Right renal pelvis (tissue), 4 donors: ENCODE measurements at regions not wholly inside any gene's neighbourhood (a gene's known extent, or its start where the extent isn't known, plus 50 kb on each side); places are given as distances from the start of the nearest gene placed in this dataset.

Source experiments
- DNase-seq, 4 donors: peaks; one replicate each; pipeline ENCODE4 v3.0.0-alpha.2; 2013; ENCODE audit warnings: low read depth in 4 of 4, low spot score in 3 of 4, missing footprints in 1 of 4

- no peak for DNase-seq
Measured at GRCh38 chr4:125365731-125366130, 51.0 kb downstream of the FAT4 start.

GRCh38 chr4:125368146-125368545 is 53.4 kb downstream of the FAT4 start:
- no peak for DNase-seq

DNA sequence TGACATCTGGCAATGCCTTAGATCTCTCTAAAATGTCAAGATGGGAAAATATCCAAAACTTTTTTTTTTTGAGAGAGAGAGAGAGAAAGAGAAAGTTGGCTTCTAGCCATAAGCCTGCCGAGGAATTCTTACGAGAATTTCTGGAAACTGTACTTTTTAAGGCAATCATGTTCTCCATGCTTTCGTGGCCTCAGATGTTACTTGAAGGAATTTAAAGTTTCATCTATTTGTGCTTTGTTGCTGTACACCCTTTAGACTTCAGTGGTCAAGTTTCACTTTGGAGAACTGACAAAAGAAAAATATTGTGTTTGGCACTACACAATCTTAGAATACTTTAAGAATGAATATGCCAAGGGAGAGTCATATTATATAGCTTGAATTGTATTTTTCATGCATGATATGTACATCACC is 53.9 kb downstream of the FAT4 start:
- no peak for DNase-seq

- no peak for DNase-seq
Measured at GRCh38 chr4:125369098-125369497, 54.3 kb downstream of the FAT4 start.

DNA sequence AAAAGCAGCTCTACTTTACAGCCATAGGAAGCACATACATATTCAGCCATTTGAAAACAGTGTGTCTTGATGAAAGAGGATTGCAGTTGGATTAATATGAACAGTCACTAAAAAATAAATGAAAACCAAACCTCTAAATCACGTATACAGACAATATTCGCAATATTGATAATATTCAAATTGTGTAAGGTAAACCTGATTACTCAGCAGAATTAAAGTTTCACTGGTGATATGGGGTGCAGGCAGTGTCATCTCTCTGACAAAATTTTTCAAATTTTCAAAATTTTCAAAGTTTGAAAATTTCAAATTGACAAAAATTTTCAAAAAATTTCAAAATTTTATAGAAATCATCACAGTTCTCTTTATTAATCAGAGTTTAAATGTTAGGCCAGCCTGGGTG is 55.7 kb downstream of the FAT4 start:
- DNase-seq, result no peak

DNA sequence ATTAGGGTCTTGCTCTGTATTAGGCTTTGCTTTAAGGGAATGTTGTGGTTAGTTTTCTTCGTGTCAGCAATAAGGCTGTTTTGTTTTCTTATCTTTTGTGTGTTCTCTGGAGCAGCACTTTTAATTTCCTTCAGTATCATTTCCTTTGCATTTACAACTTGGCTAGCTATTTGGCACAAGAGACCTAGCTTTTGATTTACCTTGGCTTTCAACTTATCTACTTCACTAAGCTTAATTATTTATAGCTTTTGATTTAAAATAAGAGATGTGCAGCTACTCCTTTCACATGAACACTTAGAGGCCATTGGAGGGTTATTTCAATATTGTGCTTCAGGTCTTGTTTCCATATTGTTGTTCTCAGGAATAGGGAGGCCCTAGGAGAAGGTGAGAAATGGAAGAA is 68.2 kb downstream of the FAT4 start:
- DNase-seq, result peak in 1 of 4 donors; percentile 29

- DNase-seq, result no peak
Measured at GRCh38 chr4:125387770-125388169, 73.0 kb downstream of the FAT4 start.

DNA sequence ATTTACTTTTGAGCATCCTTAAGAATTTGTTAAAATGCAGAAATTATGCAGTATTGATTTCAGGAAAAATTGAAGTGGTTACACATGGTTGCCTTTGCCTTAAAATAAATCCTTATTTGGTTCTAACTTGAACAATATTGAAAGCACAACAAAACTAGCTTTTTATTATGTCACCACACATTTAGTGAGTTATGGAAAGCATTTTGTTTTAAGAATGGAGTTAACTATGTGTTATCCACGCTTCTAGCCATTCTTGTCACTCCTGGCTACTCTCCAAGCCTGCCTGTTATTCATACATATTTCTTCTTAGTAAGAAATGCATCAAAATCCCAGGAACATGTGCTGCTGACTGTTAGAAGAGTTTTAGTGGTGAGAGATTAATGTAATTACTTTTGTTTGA is 73.9 kb downstream of the FAT4 start:
- DNase-seq, result no peak

GRCh38 chr4:125389713-125390112 is 75.0 kb downstream of the FAT4 start:
- DNase-seq, result no peak

GRCh38 chr4:125390126-125390525 is 75.4 kb downstream of the FAT4 start:
- DNase-seq, result no peak

- DNase-seq, result no peak
Measured at GRCh38 chr4:125390727-125391126, 76.0 kb downstream of the FAT4 start.

GRCh38 chr4:125392694-125393093 is 77.9 kb downstream of the FAT4 start:
- no peak for DNase-seq

DNA sequence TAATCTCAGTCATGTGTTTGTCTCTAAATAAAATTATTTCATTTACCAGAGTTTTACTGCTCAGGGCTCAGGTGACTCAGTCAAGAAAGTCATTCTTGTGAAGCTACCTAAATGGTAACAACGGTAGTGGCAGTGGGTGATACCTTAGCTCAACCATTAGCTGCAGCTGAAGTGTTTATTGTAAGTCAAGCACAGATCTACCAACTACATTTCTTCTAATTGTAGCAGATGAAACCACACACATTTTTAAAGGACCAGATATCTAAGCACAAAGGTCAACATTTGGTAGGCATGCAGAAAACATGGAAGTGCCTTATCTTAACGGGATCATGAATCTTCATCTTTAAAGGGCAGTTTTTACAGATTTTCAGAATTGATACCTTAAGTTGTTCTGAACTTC is 79.1 kb downstream of the FAT4 start:
- no peak for DNase-seq

GRCh38 chr4:125397226-125397625 is 82.5 kb downstream of the FAT4 start:
- no peak for DNase-seq

GRCh38 chr4:125398263-125399002 is 83.7 kb downstream of the FAT4 start:
- no peak for DNase-seq

DNA sequence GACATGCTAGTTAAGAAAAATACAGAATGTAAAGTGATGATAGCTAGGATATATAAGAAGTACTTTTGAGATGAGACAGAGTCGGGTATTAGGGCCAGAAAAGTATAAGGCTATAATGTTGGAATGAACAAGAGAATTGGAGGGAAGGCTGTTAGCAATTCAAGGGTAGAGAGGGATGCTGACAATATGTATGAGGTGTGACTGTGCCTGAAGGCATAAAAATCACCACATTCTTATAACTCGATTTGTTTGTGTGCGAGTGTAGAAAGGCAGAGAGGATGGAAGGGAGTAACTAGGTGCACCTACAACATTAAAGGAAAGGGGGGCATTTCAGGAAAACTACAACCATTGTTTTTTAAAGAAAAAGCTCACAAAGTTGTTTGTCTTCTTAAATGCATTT is 86.0 kb downstream of the FAT4 start:
- no peak for DNase-seq

GRCh38 chr4:125401784-125402183 is 87.0 kb downstream of the FAT4 start:
- DNase-seq, result no peak

DNA sequence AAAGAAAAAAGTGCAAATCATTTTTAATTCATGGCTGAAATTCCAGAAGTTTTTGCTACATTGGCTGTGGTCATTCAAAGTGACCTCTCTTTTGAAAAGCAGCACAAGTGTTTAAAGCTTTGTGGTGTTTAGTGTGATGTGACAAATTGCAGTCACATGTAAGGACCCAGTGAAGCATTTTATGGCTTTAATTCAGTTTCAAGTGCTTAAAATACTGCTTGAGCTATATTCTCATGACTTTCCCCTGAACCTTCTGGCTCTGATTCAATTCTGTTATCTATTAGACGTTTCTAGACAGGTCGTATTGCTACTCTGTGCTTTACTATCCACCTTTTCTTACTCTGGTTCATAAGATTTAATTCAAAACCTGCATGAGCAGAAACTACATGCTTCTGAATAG is 105.8 kb downstream of the FAT4 start:
- DNase-seq, result peak; percentile 31 to 78 (median 60)

DNA sequence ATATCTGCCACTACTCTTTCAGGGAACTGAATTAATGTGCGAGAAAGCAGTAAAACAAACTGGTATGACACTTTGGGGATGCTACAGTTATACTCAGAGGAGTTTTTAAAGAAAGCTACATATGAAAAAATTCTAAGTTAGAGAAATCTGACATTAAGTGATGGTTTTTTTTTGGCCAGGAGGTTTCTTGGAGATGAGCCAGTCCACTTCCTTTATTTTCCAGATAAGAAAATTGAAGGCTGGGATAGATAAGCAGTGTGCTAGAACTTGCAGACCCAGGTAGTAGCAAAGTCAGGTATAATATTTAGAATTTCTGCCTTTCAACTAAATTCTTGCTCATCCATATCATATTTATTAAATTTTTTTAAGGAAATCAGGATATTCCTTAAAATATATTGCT is 106.8 kb downstream of the FAT4 start:
- no peak for DNase-seq

GRCh38 chr4:125423124-125423523 is 108.4 kb downstream of the FAT4 start:
- no peak for DNase-seq

GRCh38 chr4:125428832-125429231 is 114.1 kb downstream of the FAT4 start:
- no peak for DNase-seq

DNA sequence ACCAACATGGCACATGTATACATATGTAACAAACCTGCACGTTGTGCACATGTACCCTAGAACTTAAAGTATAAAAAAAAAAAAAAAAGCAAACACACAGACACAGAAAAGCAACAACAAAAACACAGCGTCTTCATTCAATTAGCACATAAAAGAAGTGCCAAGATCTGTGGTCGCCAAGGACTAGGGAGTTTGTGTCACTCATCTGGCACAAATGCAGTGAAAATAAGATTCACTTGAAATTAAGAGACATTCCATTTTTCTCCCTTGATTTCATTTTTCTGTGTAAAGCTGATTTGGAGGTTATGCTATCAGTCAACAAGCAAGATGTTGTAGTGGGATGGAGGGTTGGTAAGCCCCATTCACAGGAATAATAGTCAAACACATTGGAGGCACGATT is 115.3 kb downstream of the FAT4 start:
- DNase-seq, result no peak

GRCh38 chr4:125432078-125432477 is 117.3 kb downstream of the FAT4 start:
- no peak for DNase-seq
